WTC11 (cell line): ENCODE measurements at regions not wholly inside any gene's neighbourhood (a gene's known extent, or its start where the extent isn't known, plus 50 kb on each side); places are given as distances from the start of the nearest gene placed in this dataset.

Source experiments
- ATAC-seq: fragments of 200-7000 bp; cut with Tn5 transposase; 2 replicates; pipeline ENCODE4 v1.10.0; 2021; ENCODE audit warnings: mild to moderate bottlenecking, moderate library complexity
- CTCF ChIA-PET: fragments of 300-600 bp; sonication (Branson Sonifier 250); formaldehyde crosslinking; loops from one replicate; lab custom pipeline; 2021; ENCODE audit warnings: antibody characterized with exemption; lab: Charles Lee
- POLR2A ChIA-PET: fragments of 350-600 bp; sonication (Branson Sonifier 250); formaldehyde crosslinking; loops from one replicate; lab custom pipeline; 2021; ENCODE audit warnings: antibody characterized with exemption; lab: Charles Lee
- DNase-seq: peaks from one replicate; pipeline ENCODE4 v3.0.0; 2021; ENCODE audit warnings: low spot score
- H3K27ac Mint-ChIP-seq: 2 replicates; pipeline ENCODE4 v1.8.0; 2021; ENCODE audit warnings: mixed read lengths
- H3K27me3 Mint-ChIP-seq: 2 replicates; pipeline ENCODE4 v1.8.0; 2021; ENCODE audit warnings: low read depth, mild to moderate bottlenecking, moderate library complexity, mixed read lengths
- H3K36me3 Mint-ChIP-seq: 2 replicates; pipeline ENCODE4 v1.8.0; 2021; ENCODE audit warnings: mixed read lengths
- H3K4me1 Mint-ChIP-seq: 2 replicates; pipeline ENCODE4 v1.8.0; 2022; ENCODE audit warnings: mixed read lengths
- H3K4me3 Mint-ChIP-seq: 2 replicates; pipeline ENCODE4 v1.8.0; 2021; ENCODE audit warnings: mild to moderate bottlenecking, moderate library complexity, mixed read lengths
- H3K9me3 Mint-ChIP-seq: 2 replicates; pipeline ENCODE4 v1.8.0; 2021; ENCODE audit warnings: mixed read lengths
- ATF3 ChIP-seq: sonication (generic); formaldehyde crosslinking; conservative IDR thresholded peaks from 2 replicates; pipeline ENCODE4 v1.8.1; 2022; ENCODE audit warnings: mild to moderate bottlenecking, missing genetic modification reagents
- CTCF ChIP-seq: fragments of 200-600 bp; IDR thresholded peaks from 2 replicates; pipeline ENCODE4 v1.8.0; 2022; ENCODE audit warnings: antibody characterized with exemption
- ERG ChIP-seq: fragments of 250-450 bp; sonication (Bioruptor Pico); IDR thresholded peaks from 2 replicates; pipeline ENCODE4 v1.8.0; 2021; ENCODE audit warnings: mild to moderate bottlenecking
- HMGA2 ChIP-seq: fragments of 250-450 bp; sonication (Bioruptor Pico); IDR thresholded peaks from 2 replicates; pipeline ENCODE4 v1.4.0; 2021; ENCODE audit warnings: mild to moderate bottlenecking, moderate library complexity
- MYBL2 ChIP-seq: sonication (generic); formaldehyde crosslinking; IDR thresholded peaks from 2 replicates; pipeline ENCODE4 v1.8.1; 2023; ENCODE audit warnings: mild to moderate bottlenecking, moderate library complexity, missing genetic modification reagents
- PRRX2 ChIP-seq: fragments of 250-450 bp; sonication (Bioruptor Pico); IDR thresholded peaks from 2 replicates; pipeline ENCODE4 v1.8.0; 2021; ENCODE audit warnings: mild to moderate bottlenecking
- RORB ChIP-seq: fragments of 250-450 bp; sonication (Bioruptor Pico); IDR thresholded peaks from 2 replicates; pipeline ENCODE4 v1.9.0; 2021; ENCODE audit warnings: mild to moderate bottlenecking
- USF1 ChIP-seq: sonication (generic); formaldehyde crosslinking; IDR thresholded peaks from 2 replicates; pipeline ENCODE4 v1.8.0; 2022; ENCODE audit warnings: mild to moderate bottlenecking, missing genetic modification reagents
- USF2 ChIP-seq: sonication (generic); formaldehyde crosslinking; IDR thresholded peaks from 2 replicates; pipeline ENCODE4 v1.8.1; 2023; ENCODE audit warnings: mild to moderate bottlenecking, missing genetic modification reagents, moderate library complexity
- ZNF232 ChIP-seq: sonication (generic); formaldehyde crosslinking; IDR thresholded peaks from 2 replicates; pipeline ENCODE4 v1.8.0; 2022; ENCODE audit warnings: mild to moderate bottlenecking, missing genetic modification reagents
- ZNF263 ChIP-seq: sonication (generic); formaldehyde crosslinking; IDR thresholded peaks from 2 replicates; pipeline ENCODE4 v1.8.1; 2022; ENCODE audit warnings: low read depth, mild to moderate bottlenecking, moderate library complexity, missing genetic modification reagents
- ZNF396 ChIP-seq: fragments of 250-450 bp; sonication (Bioruptor Pico); IDR thresholded peaks from 2 replicates; pipeline ENCODE4 v1.8.0; 2021; ENCODE audit warnings: mild to moderate bottlenecking, moderate library complexity, borderline replicate concordance
- ZNF512 ChIP-seq: sonication (generic); formaldehyde crosslinking; IDR thresholded peaks from 2 replicates; pipeline ENCODE4 v1.8.1; 2022; ENCODE audit warnings: missing genetic modification reagents, borderline replicate concordance

- TF ChIP-seq ERG (CRISPR knock-in tag) (no peak), ATF3 (no peak), CTCF (no peak), ZNF232 (CRISPR knock-in tag) (no peak), HMGA2 (CRISPR knock-in tag) (no peak), ZNF512 (CRISPR knock-in tag) (no peak), PRRX2 (no peak)
Measured at GRCh38 chr7:17548014-17548653, 249.7 kb downstream of the AHR start (continued).

- ATAC-seq, result no peak
- Mint-ChIP-seq H3K9me3 (peaks cover 7% of the 10 kb centered on the region), H3K4me3 (no peak overlapping the region)
Measured at GRCh38 chr7:17549406-17549805, 251.0 kb downstream of the AHR start.

More at GRCh38 chr7:17549406-17549805, 251.0 kb downstream of the AHR start:
- ChIA-PET POLR2A (no interaction called here), CTCF (no interaction called here)
- TF ChIP-seq HMGA2 (CRISPR knock-in tag) (no peak), ATF3 (no peak), USF2 (no peak), RORB (CRISPR knock-in tag) (no peak), ZNF512 (CRISPR knock-in tag) (no peak), ZNF263 (no peak), USF1 (CRISPR knock-in tag) (no peak), ZNF396 (no peak), MYBL2 (CRISPR knock-in tag) (no peak)
- H3K4me1 Mint-ChIP-seq, result no peaks in the 10 kb centered on the region
- DNase-seq, result no peak
- H3K27ac Mint-ChIP-seq, result no peak overlapping the region
- no peaks in the 10 kb centered on the region for H3K36me3 Mint-ChIP-seq
- no peaks in the 10 kb centered on the region for H3K27me3 Mint-ChIP-seq
